ENCODE measurements at regions not wholly inside any gene's neighbourhood (a gene's known extent, or its start where the extent isn't known, plus 50 kb on each side); places are given as distances from the start of the nearest gene placed in this dataset.

DNA sequence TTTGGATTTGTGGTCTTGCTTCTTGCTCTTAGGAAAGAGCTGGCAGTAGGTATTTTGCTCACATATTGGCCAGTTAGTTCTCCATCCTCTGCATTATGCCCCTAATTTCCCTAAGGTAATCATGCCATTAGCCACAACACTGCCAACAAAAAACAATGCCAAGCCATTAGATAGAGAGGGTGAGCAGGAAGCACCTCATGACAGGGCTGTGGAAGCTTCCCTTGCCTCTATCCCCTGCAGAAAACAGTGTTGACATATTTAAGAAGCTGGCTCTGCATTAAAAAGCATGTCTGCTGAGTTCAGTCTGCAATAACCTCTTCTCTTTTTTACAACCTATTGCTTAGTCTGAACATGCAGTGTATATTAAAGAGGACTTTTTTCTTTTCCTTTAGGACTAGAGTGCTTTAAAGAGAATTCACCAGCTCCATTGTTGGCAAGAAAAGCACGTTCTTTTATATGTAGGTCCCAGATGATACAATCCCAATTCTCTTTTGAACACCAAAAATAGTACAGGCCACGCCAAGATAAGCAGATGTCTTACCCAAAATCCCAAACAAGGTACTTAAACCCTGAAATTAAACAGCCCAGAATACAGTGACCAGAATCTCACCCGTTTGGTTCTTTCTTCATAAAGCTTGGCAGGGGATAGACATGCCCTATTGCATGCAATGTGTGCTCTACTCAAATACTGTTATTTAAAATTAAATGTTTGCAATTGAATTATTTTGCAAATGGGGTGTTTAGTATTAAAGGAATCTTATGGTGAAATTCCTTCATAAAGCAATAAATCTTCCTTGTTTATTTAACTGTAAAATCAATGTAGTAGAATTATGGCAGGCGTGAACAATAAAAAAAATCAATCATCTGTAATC lies 93.7 kb upstream of the UBE3A start:
- dilution Hi-C loops (cut with MboI; ENCODE audit: extremely low pct_ligation_motif_present, low sequenced_read_pairs): no loop called here

More for the DNA sequence above, 93.7 kb upstream of the UBE3A start:
- Histone ChIP-seq H3K36me3 (ENCODE audit: control insufficient read depth in 2 of 2, extremely low read depth in 1 of 2, insufficient read depth in 2 of 2, low read length in 2 of 2) (no peaks in the 10 kb centered on the region), H2AFZ (ENCODE audit: low read depth, low read length) (no peak overlapping the region), H3K4me1 (ENCODE audit: control insufficient read depth, extremely low read depth, insufficient read depth, low read length) (no peaks in the 10 kb centered on the region), H4K20me1 (replicated peaks; ENCODE audit: control insufficient read depth, extremely low read depth, insufficient read depth, low read length) (no peaks in the 10 kb centered on the region), H3K27ac (ENCODE audit: insufficient read depth, low read depth, low read length) (no peak overlapping the region), H3K4me2 (ENCODE audit: insufficient read depth, low read length) (no peak overlapping the region), H3K9ac (replicated peaks; ENCODE audit: extremely low read depth, insufficient read depth, low read length) (no peak overlapping the region), H3K27me3 (ENCODE audit: control insufficient read depth in 2 of 2, insufficient read depth in 2 of 2, low read length in 2 of 2) (no peaks in the 10 kb centered on the region), H3K9me1 (replicated peaks; ENCODE audit: control insufficient read depth, extremely low read depth, insufficient read depth, low read length) (no peaks in the 10 kb centered on the region), H3K79me2 (ENCODE audit: control insufficient read depth, insufficient read depth, low read length) (no peaks in the 10 kb centered on the region), H3K4me3 (replicated peaks in 1 of 3; ENCODE audit: insufficient read depth in 1 of 3, low read depth in 1 of 3, low read length in 3 of 3) (no peak overlapping the region), H3K9me3 (replicated peaks; ENCODE audit: control insufficient read depth, insufficient read depth, low read length) (peaks cover 3% of the 10 kb centered on the region)
- no peak for DNase-seq (ENCODE audit: low read depth, low spot score)
- intact Hi-C loops (cut with micrococcal nuclease): no loop called here
- no peak for TF ChIP-seq POLR2AphosphoS5 (IDR thresholded peaks at IDR 0.05; ENCODE audit: insufficient read depth, low read depth, low read length)
- TF ChIP-seq, protein P1, sequence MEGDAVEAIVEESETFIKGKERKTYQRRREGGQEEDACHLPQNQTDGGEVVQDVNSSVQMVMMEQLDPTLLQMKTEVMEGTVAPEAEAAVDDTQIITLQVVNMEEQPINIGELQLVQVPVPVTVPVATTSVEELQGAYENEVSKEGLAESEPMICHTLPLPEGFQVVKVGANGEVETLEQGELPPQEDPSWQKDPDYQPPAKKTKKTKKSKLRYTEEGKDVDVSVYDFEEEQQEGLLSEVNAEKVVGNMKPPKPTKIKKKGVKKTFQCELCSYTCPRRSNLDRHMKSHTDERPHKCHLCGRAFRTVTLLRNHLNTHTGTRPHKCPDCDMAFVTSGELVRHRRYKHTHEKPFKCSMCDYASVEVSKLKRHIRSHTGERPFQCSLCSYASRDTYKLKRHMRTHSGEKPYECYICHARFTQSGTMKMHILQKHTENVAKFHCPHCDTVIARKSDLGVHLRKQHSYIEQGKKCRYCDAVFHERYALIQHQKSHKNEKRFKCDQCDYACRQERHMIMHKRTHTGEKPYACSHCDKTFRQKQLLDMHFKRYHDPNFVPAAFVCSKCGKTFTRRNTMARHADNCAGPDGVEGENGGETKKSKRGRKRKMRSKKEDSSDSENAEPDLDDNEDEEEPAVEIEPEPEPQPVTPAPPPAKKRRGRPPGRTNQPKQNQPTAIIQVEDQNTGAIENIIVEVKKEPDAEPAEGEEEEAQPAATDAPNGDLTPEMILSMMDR (IDR thresholded peaks at IDR 0.05; ENCODE audit: extremely low read depth in 1 of 2, insufficient read depth in 1 of 2, low read depth in 1 of 2, low read length in 2 of 2): no peak
- no peak for TF ChIP-seq MAX (IDR thresholded peaks at IDR 0.05; ENCODE audit: insufficient read depth, insufficient read length)
- TF ChIP-seq POLR2A (IDR thresholded peaks at IDR 0.05; ENCODE audit: low read depth, low read length): no peak
- no peak for TF ChIP-seq GATA2 (IDR thresholded peaks at IDR 0.05; ENCODE audit: insufficient read depth, insufficient read length, low read depth, low read length)
- TF ChIP-seq EZH2 (IDR thresholded peaks at IDR 0.05; ENCODE audit: borderline replicate concordance, low read depth, low read length, severe bottlenecking): no peak
- no peak for FAIRE-seq
- CTCF ChIA-PET: no interaction called here
- POLR2A ChIA-PET: no interaction called here
- BruUV-seq (replicated peaks): no TSS peak
